ENCODE measurements at regions not wholly inside any gene's neighbourhood (a gene's known extent, or its start where the extent isn't known, plus 50 kb on each side); places are given as distances from the start of the nearest gene placed in this dataset.
"Not testable (repeated sequence)": the region's sequence is repeated elsewhere in the genome, so short reads cannot be mapped to it uniquely, and the experiment has no call there.

- no peak for DNase-seq (ENCODE audit: low read depth, low spot score)
- H3K27ac ChIP-seq: no peak overlapping the region
These were observed 1064.1 kb downstream of the DIPK2A start for GRCh38 chr3:145035682-145036081.

- not testable (repeated sequence) for H3K27ac ChIP-seq; DNase-seq (ENCODE audit: low read depth, low spot score)
These were observed 1082.4 kb downstream of the DIPK2A start for GRCh38 chr3:145054055-145054454.

GRCh38 chr3:145055375-145056076, 1083.9 kb downstream of the DIPK2A start:
- DNase-seq (ENCODE audit: low read depth, low spot score): no peak
- H3K27ac ChIP-seq: no peak overlapping the region

- H3K27ac ChIP-seq: no peak overlapping the region
- peak; percentile 3 for DNase-seq (ENCODE audit: low read depth, low spot score)
These were observed 1086.9 kb downstream of the DIPK2A start for GRCh38 chr3:145058483-145058882.

GRCh38 chr3:145063616-145064015, 1092.0 kb downstream of the DIPK2A start:
- no peak for DNase-seq (ENCODE audit: low read depth, low spot score)
- H3K27ac ChIP-seq: no peak overlapping the region

- no peak for DNase-seq (ENCODE audit: low read depth, low spot score)
- no peak overlapping the region for H3K27ac ChIP-seq
These were observed 1090.2 kb downstream of the PLOD2 start for GRCh38 chr3:145070795-145071194.

- DNase-seq (ENCODE audit: low read depth, low spot score): no peak
- no peak overlapping the region for H3K27ac ChIP-seq
These were observed 1081.5 kb downstream of the PLOD2 start for GRCh38 chr3:145079436-145079835.

GRCh38 chr3:145087038-145087437, 1073.9 kb downstream of the PLOD2 start:
- no peak overlapping the region for H3K27ac ChIP-seq
- DNase-seq (ENCODE audit: low read depth, low spot score): no peak

GRCh38 chr3:145088917-145089316, 1072.1 kb downstream of the PLOD2 start:
- H3K27ac ChIP-seq: no peak overlapping the region
- DNase-seq (ENCODE audit: low read depth, low spot score): no peak

GRCh38 chr3:145089337-145089736, 1071.6 kb downstream of the PLOD2 start:
- no peak for DNase-seq (ENCODE audit: low read depth, low spot score)
- no peak overlapping the region for H3K27ac ChIP-seq

GRCh38 chr3:145094355-145094941, 1066.5 kb downstream of the PLOD2 start:
- peak; percentile 0 for DNase-seq (ENCODE audit: low read depth, low spot score)
- no peak overlapping the region for H3K27ac ChIP-seq

- DNase-seq (ENCODE audit: low read depth, low spot score); H3K27ac ChIP-seq: not testable (repeated sequence)
These were observed 1049.8 kb downstream of the PLOD2 start for GRCh38 chr3:145111141-145111540.

GRCh38 chr3:145116769-145117168, 1044.2 kb downstream of the PLOD2 start:
- no peak for DNase-seq (ENCODE audit: low read depth, low spot score)
- H3K27ac ChIP-seq: no peak overlapping the region

- DNase-seq (ENCODE audit: low read depth, low spot score): no peak
- H3K27ac ChIP-seq: no peak overlapping the region
These were observed 1042.7 kb downstream of the PLOD2 start for GRCh38 chr3:145118303-145118702.

- no peak for DNase-seq (ENCODE audit: low read depth, low spot score)
These were observed 1035.9 kb downstream of the PLOD2 start for GRCh38 chr3:145124900-145125678.

GRCh38 chr3:145133281-145133680, 1027.7 kb downstream of the PLOD2 start:
- no peak overlapping the region for H3K27ac ChIP-seq
- no peak for DNase-seq (ENCODE audit: low read depth, low spot score)

More at GRCh38 chr3:145124900-145125678, 1035.9 kb downstream of the PLOD2 start:
- H3K27ac ChIP-seq: no peak overlapping the region

- H3K27ac ChIP-seq: no peak overlapping the region
- DNase-seq (ENCODE audit: low read depth, low spot score): no peak
These were observed 1026.2 kb downstream of the PLOD2 start for GRCh38 chr3:145134738-145135137.

- DNase-seq (ENCODE audit: low read depth, low spot score): no peak
- H3K27ac ChIP-seq: no peak overlapping the region
These were observed 1016.6 kb downstream of the PLOD2 start for GRCh38 chr3:145144361-145144760.

- H3K27ac ChIP-seq: no peak overlapping the region
- DNase-seq (ENCODE audit: low read depth, low spot score): no peak
These were observed 1015.5 kb downstream of the PLOD2 start for GRCh38 chr3:145145461-145145860.

- H3K27ac ChIP-seq: no peak overlapping the region
- DNase-seq (ENCODE audit: low read depth, low spot score): no peak
These were observed 1001.3 kb downstream of the PLOD2 start for GRCh38 chr3:145159640-145160039.

- no peak for DNase-seq (ENCODE audit: low read depth, low spot score)
- H3K27ac ChIP-seq: no peak overlapping the region
These were observed 990.9 kb downstream of the PLOD2 start for GRCh38 chr3:145170121-145170520.

Measured in epithelial cell of prostate (primary cell).